HEK293T (cell line): ENCODE measurements at regions not wholly inside any gene's neighbourhood (a gene's known extent, or its start where the extent isn't known, plus 50 kb on each side); places are given as distances from the start of the nearest gene placed in this dataset.

Experiments used
- BHLHE40 ChIP-seq: fragments of 450-650 bp; IDR thresholded peaks from 2 replicates; pipeline ENCODE4 v1.6.1; 2016; ENCODE audit warnings: mild to moderate bottlenecking, moderate library complexity, borderline replicate concordance
- ELF4 ChIP-seq: fragments of 450-650 bp; IDR thresholded peaks from 2 replicates; pipeline ENCODE4 v1.6.1; 2017; ENCODE audit warnings: antibody characterized with exemption
- FOXA1 ChIP-seq: fragments of 450-650 bp; IDR thresholded peaks from 2 replicates; pipeline ENCODE4 v1.6.1; 2016; ENCODE audit warnings: mild to moderate bottlenecking
- FOXK2 ChIP-seq: fragments of 450-650 bp; IDR thresholded peaks from 2 replicates; pipeline ENCODE4 v1.6.1; 2016; ENCODE audit warnings: mild to moderate bottlenecking
- FOXM1 ChIP-seq: fragments of 450-650 bp; IDR thresholded peaks from 2 replicates; pipeline ENCODE4 v1.6.1; 2017; ENCODE audit warnings: mild to moderate bottlenecking, borderline replicate concordance
- HDGF ChIP-seq: fragments of 450-650 bp; IDR thresholded peaks from 2 replicates; pipeline ENCODE4 v1.6.1; 2017; ENCODE audit warnings: antibody characterized with exemption, borderline replicate concordance
- NFRKB ChIP-seq: fragments of 450-650 bp; IDR thresholded peaks from 2 replicates; pipeline ENCODE4 v1.6.1; 2016; ENCODE audit warnings: mild to moderate bottlenecking, moderate library complexity
- SP1 ChIP-seq: fragments of 450-650 bp; IDR thresholded peaks from 2 replicates; pipeline ENCODE4 v1.6.1; 2017
- SUZ12 ChIP-seq: fragments of 450-650 bp; IDR thresholded peaks from 2 replicates; pipeline ENCODE4 v1.6.1; 2016; ENCODE audit warnings: mild to moderate bottlenecking
- TARDBP ChIP-seq: fragments of 450-650 bp; IDR thresholded peaks from 2 replicates; pipeline ENCODE4 v1.6.1; 2016
- TF ChIP-seq, protein P1 (sequence below): fragments of 450-650 bp; IDR thresholded peaks from 2 replicates; pipeline ENCODE4 v1.6.1; 2016

DNA sequence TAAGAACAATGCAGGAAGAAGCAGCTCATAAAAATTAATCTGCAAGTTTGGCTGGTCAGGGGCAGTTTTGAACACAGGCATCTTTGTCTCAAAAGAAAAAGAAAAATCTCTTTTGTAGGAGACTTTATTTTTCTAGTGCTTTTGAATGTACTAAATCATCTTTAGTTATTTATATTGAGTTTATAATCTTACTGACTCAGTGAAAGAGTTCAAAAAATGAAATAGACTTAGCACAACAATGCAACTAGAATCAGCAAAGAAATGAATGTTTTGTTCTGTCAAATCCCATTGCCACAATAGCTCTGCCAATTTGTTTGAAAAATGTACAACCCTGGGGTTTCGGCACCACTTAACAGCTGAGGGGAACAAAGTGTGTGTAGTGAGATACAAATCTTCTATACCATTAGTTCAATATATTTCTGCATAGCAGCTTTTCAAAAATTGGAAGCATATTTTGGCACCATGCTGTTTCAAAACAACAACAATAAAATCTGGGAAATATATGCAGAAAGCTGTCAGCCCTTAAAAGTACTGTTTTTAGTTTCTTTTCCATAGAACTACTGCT, 1969.1 kb downstream of the MRPL39 start:
- TF ChIP-seq ELF4 (no peak), FOXK2 (no peak), FOXM1 (no peak), BHLHE40 (no peak), NFRKB (no peak), SUZ12 (no peak), SP1 (no peak), FOXA1 (no peak), HDGF (no peak), TARDBP (no peak)
- TF ChIP-seq, protein P1, sequence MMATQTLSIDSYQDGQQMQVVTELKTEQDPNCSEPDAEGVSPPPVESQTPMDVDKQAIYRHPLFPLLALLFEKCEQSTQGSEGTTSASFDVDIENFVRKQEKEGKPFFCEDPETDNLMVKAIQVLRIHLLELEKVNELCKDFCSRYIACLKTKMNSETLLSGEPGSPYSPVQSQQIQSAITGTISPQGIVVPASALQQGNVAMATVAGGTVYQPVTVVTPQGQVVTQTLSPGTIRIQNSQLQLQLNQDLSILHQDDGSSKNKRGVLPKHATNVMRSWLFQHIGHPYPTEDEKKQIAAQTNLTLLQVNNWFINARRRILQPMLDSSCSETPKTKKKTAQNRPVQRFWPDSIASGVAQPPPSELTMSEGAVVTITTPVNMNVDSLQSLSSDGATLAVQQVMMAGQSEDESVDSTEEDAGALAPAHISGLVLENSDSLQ, result no peak
